Upper lobe of left lung (tissue), 4 donors: ENCODE measurements at regions not wholly inside any gene's neighbourhood (a gene's known extent, or its start where the extent isn't known, plus 50 kb on each side); places are given as distances from the start of the nearest gene placed in this dataset.
"Not testable (repeated sequence)": the region's sequence is repeated elsewhere in the genome, so short reads cannot be mapped to it uniquely, and the experiment has no call there.

Experiments
- CTCF ChIP-seq, 6 experiments: fragments of 450-650 bp in 4 of 6; fragments of 200-600 bp in 2 of 6; sonication (generic) in 2 of 6; IDR thresholded peaks; one replicate each; pipeline ENCODE4 v1.5.1; 2016 to 2019; ENCODE audit warnings: antibody characterized with exemption in 6 of 6
- EP300 ChIP-seq, 4 donors: sonication (generic); formaldehyde crosslinking; IDR thresholded peaks; one replicate each; pipeline ENCODE4 v1.5.1; 2017; ENCODE audit warnings: antibody characterized with exemption in 4 of 4, control low read depth in 2 of 4
- POLR2A ChIP-seq, 4 donors: fragments of 450-650 bp; IDR thresholded peaks; one replicate each; pipeline ENCODE4 v1.5.1; 2016 to 2017; ENCODE audit warnings: antibody characterized with exemption in 4 of 4, mild to moderate bottlenecking in 2 of 4
- POLR2AphosphoS5 ChIP-seq, 2 donors: sonication (generic); formaldehyde crosslinking; IDR thresholded peaks; one replicate each; pipeline ENCODE4 v1.5.1; 2017; ENCODE audit warnings: antibody characterized with exemption in 2 of 2

GRCh38 chr17:77066726-77067409 is 73.9 kb upstream of the SEC14L1 start:
- TF ChIP-seq POLR2A, EP300, POLR2AphosphoS5 (IDR thresholded peaks at IDR 0.05): not testable (repeated sequence)
- TF ChIP-seq CTCF (IDR thresholded peaks at IDR 0.05) = peak; percentile 33 to 63 (median 56)
